ENCODE measurements at regions not wholly inside any gene's neighbourhood (a gene's known extent, or its start where the extent isn't known, plus 50 kb on each side); places are given as distances from the start of the nearest gene placed in this dataset.
"Not testable (repeated sequence)": the region's sequence is repeated elsewhere in the genome, so short reads cannot be mapped to it uniquely, and the experiment has no call there.

DNA sequence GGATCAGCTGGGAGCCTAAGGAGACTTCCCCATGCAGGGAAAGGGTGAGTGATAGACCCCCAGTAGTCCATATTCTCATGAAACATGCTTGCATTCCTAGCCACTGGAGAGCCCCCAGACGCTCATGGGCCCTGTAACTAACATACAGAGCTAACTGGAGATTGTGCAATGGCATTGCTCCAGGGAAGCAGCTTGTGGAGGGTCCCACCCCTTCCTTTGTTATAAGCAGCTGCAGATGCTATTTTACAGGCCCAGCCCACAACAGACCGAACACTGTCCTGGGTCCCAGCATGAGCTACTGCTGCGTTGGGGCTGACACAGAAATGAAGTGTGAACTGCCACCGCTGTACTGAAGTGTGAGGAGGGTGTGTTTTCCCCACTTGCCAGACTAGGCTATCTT is 1465.7 kb upstream of the DIAPH2 start:
- no peak for DNase-seq (ENCODE audit: low read depth)

DNA sequence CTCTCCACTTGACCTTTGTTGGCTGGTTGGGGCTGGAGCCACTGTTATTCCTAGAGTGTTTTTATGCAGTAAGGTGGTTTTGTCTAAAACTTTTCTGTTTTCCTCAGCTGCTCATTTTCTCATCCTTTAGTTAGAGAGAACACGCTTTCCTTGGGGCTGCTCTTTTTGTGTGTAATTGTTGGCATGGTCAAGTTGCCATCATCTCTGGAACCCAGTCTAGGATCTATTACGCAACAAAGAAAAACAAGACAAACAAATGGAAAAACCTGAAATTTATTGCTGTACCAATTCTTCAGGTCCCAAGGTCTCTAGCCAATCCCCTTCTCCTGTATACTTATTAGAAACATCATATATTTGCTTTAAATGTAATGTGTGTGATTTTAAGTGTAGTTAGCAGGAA is 1436.3 kb upstream of the DIAPH2 start:
- DNase-seq (ENCODE audit: low read depth), result no peak

DNA sequence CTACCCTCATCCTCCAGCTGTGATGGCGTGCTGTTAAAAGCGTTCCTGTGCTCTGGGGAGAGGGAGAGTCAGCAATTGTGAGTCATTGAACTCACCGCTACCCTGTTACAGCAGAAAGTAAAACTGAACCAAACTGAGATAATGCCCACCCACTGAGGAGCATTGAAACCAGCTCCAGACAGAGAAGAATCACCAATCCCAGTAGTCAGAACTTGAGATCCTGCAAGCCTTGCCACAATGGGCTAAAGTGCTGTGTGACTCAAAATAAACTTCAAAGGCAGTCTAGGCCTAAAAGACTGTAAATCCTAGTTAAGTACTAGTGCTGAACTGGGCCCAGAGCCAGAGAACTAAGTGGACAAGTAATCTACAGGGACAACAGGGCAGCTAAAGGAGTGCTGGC is 1394.2 kb upstream of the DIAPH2 start:
- no peak for DNase-seq (ENCODE audit: low read depth)

DNA sequence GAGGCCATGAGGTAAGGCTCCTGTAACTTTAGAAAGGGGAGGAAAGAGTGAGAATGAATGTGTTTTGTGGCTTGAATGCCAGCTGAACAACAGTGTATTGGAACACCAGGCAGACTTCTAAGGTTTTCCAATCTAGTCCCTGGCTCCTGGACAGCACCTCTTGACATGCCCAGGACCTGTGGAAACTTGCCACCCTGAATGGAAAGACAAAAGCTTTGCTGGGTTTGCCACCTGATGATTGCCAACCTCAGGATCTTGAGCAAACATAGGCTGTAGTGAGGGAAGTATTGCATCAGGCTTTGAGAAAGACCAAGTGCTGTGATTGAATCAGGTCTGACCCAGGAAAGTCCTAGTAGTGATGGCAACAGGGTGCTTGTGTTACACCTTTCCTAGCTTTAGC is 1393.1 kb upstream of the DIAPH2 start:
- no peak for DNase-seq (ENCODE audit: low read depth)

DNA sequence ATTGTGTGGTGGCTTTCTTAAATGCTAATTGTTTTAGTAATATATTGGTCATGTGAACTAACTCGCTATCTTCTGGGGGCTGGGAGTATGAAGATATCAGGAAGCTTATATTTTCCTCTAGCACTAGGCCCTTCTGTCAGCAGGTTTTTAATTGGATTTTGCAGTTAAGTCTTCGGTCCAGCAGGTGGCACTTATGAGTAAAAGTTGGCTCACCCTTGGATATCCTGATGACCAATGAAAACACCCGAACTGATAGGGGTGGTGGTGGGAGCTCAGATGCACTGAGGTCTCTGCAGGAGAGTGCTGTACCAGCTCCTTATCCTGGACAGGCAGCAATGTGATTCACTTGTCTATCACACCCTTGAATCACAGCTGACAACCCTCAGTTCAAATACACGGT is 1365.8 kb upstream of the DIAPH2 start:
- DNase-seq (ENCODE audit: low read depth), result no peak

DNA sequence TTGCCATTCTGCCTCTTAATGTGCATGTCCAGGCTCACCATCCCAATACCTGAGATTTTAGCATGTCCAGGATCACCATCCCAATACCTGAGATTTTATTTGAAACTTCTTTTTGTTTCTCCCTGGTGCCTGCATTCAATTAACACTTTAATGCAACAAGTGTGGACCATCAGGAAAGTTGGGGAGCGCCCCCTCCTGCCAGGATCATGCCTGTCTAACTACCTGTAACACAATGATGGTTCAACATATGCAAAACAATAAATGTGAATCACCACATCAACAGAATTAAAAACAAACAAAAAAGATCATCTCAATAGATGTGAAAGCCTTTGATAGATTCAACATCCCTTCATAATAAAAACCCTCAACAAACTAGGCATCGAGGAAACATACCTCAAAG is 1359.5 kb upstream of the DIAPH2 start:
- no peak for DNase-seq (ENCODE audit: low read depth)

DNA sequence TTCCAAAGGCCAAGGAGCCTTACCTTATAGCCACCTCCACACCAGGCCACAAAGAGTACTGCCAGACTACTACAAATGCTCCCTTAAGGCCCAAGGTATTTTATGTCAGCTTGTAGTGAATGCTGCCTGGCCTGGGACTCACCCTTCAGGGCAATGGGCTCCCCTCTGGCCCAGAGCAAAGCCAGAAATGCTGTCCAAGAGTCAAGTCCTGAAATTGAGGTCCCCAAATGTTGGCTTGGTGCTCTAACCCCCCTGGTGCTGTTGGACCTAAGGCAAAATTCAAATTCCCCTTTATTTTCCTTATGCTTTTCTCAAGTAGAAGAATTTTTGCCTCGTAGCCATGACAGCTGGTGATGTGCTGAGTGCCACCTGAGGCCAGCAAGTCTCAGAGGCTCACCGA is 1354.3 kb upstream of the DIAPH2 start:
- no peak for DNase-seq (ENCODE audit: low read depth)

DNA sequence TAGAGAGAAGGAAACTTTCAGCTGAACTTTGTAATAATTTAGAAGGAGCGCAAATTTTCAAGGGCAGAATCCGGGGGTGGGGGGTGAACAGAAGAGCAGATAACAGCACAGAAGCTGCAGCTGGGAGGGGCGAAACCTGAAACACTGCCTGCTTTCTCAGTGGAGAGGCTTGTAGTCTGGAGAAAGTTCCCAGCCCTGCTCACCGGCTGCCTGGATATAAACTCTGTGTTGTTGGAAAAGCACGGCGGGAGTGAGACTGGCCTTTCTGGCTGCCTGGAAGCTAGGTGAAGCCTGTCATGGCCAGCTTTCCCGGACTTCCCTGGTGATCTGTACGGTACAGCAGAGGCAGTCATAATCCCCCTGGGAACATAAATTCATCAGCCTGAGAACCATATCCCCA is 1352.1 kb upstream of the DIAPH2 start:
- no peak for DNase-seq (ENCODE audit: low read depth)

DNA sequence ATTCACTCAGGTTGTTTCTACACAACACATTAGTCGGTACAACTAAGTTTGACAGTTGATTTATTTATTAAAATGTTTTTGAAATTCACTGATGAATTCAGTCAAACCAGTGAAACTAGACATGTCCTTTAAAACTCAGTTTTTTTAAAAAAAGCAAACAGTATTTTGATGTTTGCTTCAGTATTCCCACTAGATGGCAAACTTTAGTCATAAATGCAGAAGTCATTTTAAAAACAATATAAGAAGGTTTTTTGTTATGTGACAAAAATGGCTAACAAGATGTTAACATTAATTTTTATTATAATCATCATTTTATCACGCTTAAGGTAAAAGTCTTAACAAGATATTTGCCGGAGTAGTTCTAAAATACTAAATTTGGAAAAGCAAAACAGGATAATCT is 1337.8 kb upstream of the DIAPH2 start:
- DNase-seq (ENCODE audit: low read depth), result no peak

DNA sequence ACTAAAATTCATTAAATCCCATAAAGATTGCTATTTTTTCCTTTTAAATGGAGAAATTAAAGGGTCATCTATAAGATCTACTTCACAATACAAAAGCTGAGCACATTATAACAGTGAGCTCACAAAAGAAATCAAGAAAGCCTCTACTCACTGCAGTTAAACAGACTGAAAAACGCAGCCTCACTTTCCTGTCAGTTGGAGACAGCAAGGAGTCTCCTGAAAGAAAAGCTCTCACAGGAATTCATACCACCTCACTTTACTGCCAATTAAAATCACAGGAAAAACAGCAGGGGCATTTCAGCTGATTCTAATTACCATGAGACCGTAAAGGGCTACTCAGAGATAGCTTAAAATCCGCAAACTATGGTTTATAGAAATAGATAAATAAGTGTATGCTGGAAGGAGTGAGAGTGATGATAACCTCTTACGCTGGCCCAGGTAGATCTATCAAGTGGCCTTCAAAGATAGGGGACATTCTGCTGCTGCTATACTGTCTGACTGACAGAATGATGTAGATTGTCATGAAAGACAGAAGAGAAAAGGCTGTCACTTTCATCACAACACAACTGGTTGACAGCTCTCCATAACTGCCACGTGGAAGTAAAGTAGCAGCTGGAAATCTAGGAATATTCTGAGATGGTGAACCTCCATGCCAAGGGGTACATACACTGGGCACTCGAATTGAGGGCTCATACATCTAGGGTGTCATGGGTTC is 1333.7 kb upstream of the DIAPH2 start:
- DNase-seq (ENCODE audit: low read depth), result no peak

DNA sequence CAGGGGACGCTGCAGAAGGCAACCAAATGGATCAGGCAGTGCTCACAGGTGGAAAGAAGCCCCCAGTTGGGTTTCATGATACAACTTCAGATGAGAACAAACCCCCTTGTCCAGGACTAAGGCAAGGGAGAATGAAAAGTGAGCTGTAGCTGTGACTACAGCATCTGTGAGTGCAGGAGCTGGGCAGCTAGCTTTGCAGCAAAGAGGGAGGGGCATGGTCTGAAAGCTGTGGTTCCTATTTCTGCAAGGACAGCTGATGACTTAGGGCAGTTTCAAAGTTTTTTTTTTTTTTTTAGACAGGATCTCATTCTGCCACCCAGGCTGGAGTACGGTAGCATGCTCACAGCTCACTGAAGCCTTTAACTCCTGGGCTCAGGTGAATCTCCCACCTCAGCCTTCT is 1317.4 kb upstream of the DIAPH2 start:
- no peak for DNase-seq (ENCODE audit: low read depth)

DNA sequence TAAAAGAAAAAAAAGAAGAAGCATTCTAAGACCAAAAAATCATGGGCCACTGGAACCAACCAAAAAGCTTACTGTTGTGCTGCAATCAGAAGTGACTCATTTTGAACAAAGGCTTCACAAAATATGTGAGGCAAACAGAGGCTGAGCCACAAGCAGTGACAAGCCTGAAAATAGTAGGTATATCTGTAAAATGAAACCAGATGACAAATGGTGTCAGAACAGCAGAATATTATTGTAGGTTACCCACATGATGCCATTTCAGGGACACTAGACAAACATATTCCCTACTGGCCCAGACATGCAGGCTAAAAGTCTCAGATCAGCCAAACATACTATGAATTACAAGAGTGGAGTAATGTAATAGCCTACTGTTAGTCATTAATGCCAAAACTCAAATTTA is 1301.8 kb upstream of the DIAPH2 start:
- DNase-seq (ENCODE audit: low read depth), result no peak

DNA sequence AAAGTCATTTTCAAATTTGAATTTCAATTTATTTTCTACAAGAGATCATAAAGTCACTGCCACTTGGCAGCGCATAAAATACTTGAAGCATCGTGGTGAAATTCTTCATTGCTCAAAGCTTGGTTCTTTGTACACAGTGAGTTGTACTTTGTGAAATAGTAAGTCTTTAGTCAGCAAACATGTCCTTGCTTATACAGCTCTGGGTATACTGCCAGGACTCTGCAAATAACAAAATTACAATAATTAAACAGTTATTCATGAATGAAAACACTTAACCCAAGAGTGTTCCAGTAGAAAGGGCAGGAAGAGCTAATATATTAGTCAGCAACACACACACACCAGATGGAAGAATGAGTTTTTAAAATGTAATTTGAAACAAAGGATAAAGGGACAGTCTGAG is 1300.9 kb upstream of the DIAPH2 start:
- no peak for DNase-seq (ENCODE audit: low read depth)

DNA sequence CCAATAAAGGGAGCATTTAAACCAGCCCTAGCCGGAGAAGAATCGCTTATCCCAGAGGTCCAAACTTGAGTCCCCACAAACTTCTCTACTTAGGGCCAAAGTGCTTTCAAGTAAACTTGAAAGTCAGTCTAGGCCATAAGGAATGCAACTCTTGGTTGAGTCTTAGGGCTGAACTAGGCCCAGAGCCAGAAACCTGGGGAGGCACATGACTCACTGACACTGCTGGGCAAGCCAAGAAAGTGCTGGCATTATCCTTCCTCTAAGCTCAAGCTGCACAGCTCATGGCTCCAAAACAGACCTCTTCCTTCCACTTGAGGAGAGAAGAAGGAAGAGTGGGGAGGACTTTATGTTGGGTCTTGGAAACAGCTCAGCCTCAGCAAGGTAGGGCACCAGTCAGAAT is 1257.3 kb upstream of the DIAPH2 start:
- no peak for DNase-seq (ENCODE audit: low read depth)

DNA sequence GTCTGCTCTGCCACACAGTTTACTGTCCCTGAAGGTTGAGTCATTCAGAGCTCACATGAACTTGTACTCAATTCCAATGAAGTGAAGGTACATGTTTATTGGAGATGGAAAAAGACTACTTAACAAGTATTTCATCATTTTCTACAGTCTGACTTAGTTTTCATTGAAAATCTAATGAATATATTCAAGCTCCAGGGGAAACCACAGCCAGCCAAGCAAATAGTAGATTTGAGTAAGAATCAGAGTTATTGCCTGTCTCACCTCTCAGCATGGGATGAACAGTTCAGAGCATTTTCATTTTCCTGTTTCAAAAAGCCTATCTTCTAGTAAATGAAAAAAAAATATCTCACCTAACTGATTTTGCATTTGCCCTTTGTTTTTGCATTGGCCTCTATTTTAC is 1249.4 kb upstream of the DIAPH2 start:
- no peak for DNase-seq (ENCODE audit: low read depth)

DNA sequence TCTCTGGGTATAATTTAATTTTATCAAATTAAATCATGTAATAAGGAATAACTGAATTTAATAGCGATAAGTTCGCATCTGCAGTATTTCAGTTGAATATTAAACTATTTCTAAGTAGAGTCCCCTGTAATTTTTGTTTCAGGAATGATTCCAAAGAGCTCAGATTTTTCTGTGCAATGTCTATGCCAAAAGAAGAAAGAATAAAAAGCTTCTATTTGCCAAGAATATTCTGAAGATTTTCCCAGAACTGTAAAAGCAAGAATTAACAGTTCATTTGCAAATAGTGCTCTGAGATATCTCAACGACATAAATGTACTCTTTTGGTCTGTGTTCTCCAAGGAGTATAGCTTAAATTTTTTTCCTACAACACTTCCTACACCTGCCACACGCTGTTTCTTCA is 1242.8 kb upstream of the DIAPH2 start:
- no peak for DNase-seq (ENCODE audit: low read depth)

DNA sequence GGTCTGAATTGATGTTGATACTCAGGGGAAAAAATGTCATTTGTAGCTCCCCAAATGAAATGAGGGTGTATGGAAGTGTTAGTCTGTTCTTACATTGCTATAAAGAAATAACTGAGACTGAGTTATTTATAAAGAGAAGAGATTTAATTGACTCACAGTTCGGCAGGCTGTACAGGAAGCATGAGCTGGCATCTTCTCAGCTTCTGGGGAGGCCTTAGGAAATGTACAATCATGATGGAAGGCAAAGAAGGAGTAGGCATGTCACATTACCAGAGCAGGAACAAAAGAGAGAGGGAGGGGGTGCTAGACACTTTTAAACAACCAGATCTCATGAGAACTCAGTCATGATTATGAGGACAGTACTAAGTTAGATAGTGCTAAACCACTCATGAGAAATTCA is 1199.9 kb upstream of the DIAPH2 start:
- DNase-seq (ENCODE audit: low read depth), result no peak

DNA sequence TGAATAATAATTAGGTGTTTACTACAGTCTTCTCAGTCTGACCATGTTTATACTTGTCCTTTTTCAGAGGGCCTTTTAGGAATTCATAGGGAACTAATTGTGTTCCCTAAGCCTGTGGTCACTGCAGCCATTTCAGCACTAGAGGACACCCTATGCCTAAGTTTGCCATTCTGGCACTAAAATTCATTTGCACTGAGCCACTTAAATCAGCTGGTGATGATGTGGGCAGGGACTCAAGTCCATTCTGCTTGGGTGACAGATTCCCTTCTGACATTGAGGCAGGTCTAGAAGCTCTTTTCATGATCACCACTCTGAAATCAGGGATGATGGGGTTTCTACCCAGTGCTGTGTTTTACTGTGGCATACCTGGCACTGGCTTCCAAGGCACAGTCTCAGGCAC is 1178.9 kb upstream of the DIAPH2 start:
- no peak for DNase-seq (ENCODE audit: low read depth)

DNA sequence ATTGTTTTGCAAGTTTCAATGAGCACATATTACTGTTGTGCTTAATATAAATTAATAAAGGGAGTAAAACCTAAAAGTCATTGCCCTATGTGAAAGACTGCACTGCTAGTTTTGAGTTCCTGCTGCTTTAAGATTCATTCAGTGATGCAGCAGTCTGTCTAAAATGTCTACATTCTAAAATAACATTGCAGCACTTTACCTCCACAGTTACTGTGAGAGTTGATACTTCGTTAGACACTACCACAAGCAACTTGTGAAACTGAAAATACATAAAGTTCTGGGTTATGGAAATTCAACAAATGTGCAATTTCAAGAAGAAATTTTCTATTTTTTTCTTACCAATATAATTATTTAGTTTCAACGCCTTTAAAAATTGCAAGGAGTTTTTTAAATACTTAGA is 1175.2 kb upstream of the DIAPH2 start:
- no peak for DNase-seq (ENCODE audit: low read depth)

DNA sequence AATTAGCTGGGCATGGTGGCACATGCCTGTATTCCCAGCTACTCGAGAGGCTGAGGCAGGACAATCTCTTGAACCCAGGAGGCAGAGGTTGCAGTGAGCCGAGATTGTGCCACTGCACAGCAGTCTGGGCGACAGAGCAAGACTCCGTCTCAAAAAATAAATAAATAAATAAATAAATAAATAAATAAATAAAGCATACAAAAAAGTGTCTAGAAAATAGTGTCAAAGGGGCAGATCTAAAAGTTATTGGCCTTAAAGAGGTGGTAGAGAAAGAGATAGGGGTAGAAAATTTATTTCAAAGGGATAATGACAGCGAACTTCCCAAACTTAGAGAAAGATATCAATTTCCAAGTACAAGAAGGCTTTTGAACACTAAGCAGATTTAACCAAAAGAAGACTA is 1160.6 kb upstream of the DIAPH2 start:
- not testable (repeated sequence) for DNase-seq (ENCODE audit: low read depth)

DNA sequence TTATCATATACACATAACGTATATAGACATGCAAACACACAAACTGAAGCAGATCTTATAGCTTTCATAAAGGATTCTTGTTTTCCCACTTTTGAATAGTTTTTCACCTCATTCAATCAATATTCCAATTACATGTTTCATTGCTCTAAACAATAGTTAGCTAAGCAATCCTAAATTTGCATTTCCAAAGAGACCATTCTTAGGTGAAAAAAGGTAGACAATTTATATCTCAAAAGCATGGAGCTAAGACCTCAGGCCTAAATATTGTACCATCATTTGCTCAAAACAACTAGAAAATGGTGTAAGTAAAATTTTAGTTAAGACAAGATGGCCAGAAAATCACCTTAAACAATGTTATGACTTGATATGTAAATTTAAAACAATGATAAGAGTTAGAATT is 1148.5 kb upstream of the DIAPH2 start:
- no peak for DNase-seq (ENCODE audit: low read depth)

DNA sequence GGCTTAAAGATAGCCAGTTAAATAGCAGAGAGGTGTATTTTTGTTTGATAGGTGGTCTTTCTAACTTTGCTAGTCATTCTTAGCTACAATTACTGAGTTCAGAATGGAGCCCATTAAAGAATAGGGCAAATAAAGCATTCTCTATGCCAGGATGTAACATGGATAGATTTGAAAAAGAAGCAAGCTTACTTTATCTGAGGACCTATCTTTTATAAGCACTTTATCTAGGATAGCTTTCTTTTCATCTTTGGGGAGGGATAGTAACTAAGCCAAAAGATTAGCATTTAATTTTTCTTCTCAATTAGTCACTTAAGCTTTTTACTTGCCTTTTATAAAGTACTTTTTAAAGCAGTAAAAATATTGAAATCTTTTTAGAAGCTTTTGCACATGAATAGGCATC is 1148.0 kb upstream of the DIAPH2 start:
- DNase-seq (ENCODE audit: low read depth), result no peak

DNA sequence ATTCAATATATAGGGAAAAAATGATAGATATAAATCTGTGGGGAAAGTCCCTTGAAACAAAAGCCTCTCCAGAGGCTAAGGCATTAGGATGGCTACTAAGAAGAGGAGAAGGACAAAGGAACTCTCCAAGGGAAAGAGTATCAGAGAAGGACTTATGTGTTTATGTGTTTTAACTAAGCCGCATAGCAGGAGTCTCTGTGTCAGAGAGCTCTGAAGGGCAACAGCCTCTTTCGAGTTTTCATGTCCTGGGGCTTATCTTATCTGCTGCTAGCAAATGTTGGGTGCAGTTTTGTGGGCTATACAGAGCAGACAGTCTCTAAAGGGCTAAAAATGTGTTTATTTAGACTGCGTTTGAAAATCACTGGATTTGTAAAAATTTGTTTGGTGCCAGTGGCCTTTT is 1145.6 kb upstream of the DIAPH2 start:
- DNase-seq (ENCODE audit: low read depth), result no peak

DNA sequence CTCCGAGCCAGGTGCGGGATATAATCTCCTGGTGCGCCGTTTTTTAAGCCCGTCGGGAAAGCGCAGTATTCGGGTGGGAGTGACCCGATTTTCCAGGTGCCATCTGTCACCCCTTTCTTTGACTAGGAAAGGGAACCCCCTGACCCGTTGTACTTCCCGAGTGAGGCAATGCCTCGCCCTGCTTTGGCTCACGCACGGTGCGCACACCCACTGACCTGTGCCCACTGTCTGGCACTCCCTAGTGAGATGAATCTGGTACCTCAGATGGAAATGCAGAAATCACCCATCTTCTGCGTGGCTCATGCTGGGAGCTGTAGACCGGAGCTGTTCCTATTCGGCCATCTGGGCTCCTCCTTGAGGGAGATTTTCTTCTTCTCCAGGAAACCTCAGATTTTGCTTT is 1135.1 kb upstream of the DIAPH2 start:
- not testable (repeated sequence) for DNase-seq (ENCODE audit: low read depth)

DNA sequence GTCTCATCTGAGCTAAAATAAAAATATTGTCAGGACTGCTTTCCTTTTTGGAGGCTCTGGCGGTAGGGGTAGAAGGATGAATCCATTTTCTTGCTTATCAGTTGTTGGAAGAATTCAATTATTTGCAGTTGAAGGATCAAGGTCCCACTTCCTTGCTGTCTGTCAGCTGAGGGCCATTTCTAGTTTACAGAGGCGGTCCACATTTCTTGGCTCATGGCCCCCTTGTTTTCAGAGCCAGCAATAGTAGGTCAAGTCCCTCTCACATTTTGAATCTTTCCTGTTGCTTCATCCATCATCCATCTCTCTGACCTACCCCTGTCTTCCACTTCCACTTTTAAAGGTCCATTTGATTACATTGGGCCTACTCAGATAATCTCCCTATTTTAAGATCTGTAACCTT is 1099.3 kb upstream of the DIAPH2 start:
- no peak for DNase-seq (ENCODE audit: low read depth)
